ENCODE measurements at regions not wholly inside any gene's neighbourhood (a gene's known extent, or its start where the extent isn't known, plus 50 kb on each side); places are given as distances from the start of the nearest gene placed in this dataset.

DNA sequence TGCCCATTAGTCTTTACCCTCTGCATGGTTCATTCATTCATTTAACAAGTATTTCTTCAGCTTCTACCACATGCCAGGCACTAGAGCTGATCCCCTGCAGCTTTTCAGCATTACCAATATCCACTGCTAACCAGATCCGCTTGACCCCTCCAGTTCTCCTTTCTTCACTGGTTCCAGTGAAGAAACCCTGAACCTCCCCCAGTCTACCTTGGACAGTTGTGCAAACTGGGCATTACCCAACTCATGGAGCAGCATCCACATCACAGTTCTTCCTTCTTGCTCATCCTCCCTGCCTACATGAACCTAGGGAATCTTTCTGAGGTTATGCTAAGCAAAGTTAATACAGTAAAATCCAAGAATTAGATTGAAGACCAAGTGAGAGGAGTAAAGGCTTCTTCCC lies 78.7 kb upstream of the SERP2 start:
- no peak for TF ChIP-seq JUNB (IDR thresholded peaks at IDR 0.05; ENCODE audit: unreplicated experiment)
- TF ChIP-seq, protein P1, sequence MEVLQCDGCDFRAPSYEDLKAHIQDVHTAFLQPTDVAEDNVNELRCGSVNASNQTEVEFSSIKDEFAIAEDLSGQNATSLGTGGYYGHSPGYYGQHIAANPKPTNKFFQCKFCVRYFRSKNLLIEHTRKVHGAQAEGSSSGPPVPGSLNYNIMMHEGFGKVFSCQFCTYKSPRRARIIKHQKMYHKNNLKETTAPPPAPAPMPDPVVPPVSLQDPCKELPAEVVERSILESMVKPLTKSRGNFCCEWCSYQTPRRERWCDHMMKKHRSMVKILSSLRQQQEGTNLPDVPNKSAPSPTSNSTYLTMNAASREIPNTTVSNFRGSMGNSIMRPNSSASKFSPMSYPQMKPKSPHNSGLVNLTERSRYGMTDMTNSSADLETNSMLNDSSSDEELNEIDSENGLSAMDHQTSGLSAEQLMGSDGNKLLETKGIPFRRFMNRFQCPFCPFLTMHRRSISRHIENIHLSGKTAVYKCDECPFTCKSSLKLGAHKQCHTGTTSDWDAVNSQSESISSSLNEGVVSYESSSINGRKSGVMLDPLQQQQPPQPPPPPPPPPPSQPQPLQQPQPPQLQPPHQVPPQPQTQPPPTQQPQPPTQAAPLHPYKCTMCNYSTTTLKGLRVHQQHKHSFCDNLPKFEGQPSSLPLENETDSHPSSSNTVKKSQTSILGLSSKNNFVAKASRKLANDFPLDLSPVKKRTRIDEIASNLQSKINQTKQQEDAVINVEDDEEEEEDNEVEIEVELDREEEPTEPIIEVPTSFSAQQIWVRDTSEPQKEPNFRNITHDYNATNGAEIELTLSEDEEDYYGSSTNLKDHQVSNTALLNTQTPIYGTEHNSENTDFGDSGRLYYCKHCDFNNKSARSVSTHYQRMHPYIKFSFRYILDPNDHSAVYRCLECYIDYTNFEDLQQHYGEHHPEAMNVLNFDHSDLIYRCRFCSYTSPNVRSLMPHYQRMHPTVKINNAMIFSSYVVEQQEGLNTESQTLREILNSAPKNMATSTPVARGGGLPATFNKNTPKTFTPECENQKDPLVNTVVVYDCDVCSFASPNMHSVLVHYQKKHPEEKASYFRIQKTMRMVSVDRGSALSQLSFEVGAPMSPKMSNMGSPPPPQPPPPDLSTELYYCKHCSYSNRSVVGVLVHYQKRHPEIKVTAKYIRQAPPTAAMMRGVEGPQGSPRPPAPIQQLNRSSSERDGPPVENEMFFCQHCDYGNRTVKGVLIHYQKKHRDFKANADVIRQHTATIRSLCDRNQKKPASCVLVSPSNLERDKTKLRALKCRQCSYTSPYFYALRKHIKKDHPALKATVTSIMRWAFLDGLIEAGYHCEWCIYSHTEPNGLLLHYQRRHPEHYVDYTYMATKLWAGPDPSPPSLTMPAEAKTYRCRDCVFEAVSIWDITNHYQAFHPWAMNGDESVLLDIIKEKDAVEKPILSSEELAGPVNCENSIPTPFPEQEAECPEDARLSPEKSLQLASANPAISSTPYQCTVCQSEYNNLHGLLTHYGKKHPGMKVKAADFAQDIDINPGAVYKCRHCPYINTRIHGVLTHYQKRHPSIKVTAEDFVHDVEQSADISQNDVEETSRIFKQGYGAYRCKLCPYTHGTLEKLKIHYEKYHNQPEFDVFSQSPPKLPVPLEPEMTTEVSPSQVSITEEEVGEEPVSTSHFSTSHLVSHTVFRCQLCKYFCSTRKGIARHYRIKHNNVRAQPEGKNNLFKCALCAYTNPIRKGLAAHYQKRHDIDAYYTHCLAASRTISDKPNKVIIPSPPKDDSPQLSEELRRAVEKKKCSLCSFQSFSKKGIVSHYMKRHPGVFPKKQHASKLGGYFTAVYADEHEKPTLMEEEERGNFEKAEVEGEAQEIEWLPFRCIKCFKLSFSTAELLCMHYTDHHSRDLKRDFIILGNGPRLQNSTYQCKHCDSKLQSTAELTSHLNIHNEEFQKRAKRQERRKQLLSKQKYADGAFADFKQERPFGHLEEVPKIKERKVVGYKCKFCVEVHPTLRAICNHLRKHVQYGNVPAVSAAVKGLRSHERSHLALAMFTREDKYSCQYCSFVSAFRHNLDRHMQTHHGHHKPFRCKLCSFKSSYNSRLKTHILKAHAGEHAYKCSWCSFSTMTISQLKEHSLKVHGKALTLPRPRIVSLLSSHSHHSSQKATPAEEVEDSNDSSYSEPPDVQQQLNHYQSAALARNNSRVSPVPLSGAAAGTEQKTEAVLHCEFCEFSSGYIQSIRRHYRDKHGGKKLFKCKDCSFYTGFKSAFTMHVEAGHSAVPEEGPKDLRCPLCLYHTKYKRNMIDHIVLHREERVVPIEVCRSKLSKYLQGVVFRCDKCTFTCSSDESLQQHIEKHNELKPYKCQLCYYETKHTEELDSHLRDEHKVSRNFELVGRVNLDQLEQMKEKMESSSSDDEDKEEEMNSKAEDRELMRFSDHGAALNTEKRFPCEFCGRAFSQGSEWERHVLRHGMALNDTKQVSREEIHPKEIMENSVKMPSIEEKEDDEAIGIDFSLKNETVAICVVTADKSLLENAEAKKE (CRISPR knock-in tag; IDR thresholded peaks at IDR 0.05) = no peak
- no peak for TF ChIP-seq EZH2 (IDR thresholded peaks at IDR 0.05; ENCODE audit: low read depth, unreplicated experiment)
- no peak for TF ChIP-seq ZNF331 (CRISPR knock-in tag; IDR thresholded peaks at IDR 0.05; ENCODE audit: low read depth)
- TF ChIP-seq EZH2phosphoT487 (IDR thresholded peaks at IDR 0.05; ENCODE audit: unreplicated experiment) = no peak
- no peak for TF ChIP-seq NANOG (IDR thresholded peaks at IDR 0.05; ENCODE audit: borderline replicate concordance)
- no peak for TF ChIP-seq CREB1 (CRISPR knock-in tag; IDR thresholded peaks at IDR 0.05; ENCODE audit: low read depth)
- no peak for TF ChIP-seq CTCF (conservative IDR thresholded peaks at IDR 0.05; ENCODE audit: low read depth in 2 of 2)
- TF ChIP-seq, protein P2, sequence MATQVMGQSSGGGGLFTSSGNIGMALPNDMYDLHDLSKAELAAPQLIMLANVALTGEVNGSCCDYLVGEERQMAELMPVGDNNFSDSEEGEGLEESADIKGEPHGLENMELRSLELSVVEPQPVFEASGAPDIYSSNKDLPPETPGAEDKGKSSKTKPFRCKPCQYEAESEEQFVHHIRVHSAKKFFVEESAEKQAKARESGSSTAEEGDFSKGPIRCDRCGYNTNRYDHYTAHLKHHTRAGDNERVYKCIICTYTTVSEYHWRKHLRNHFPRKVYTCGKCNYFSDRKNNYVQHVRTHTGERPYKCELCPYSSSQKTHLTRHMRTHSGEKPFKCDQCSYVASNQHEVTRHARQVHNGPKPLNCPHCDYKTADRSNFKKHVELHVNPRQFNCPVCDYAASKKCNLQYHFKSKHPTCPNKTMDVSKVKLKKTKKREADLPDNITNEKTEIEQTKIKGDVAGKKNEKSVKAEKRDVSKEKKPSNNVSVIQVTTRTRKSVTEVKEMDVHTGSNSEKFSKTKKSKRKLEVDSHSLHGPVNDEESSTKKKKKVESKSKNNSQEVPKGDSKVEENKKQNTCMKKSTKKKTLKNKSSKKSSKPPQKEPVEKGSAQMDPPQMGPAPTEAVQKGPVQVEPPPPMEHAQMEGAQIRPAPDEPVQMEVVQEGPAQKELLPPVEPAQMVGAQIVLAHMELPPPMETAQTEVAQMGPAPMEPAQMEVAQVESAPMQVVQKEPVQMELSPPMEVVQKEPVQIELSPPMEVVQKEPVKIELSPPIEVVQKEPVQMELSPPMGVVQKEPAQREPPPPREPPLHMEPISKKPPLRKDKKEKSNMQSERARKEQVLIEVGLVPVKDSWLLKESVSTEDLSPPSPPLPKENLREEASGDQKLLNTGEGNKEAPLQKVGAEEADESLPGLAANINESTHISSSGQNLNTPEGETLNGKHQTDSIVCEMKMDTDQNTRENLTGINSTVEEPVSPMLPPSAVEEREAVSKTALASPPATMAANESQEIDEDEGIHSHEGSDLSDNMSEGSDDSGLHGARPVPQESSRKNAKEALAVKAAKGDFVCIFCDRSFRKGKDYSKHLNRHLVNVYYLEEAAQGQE (IDR thresholded peaks at IDR 0.05; ENCODE audit: unreplicated experiment) = no peak
- no peak for TF ChIP-seq POLR2AphosphoS5 (IDR thresholded peaks at IDR 0.05; ENCODE audit: low read depth)
- TF ChIP-seq STAT1 (IDR thresholded peaks at IDR 0.05; ENCODE audit: unreplicated experiment) = no peak
- TF ChIP-seq ZNF114 (CRISPR knock-in tag; IDR thresholded peaks at IDR 0.05) = no peak
- TF ChIP-seq ETS1 (IDR thresholded peaks at IDR 0.05) = no peak
- H3K4me2 ChIP-seq = no peak overlapping the region
- peaks cover 3% of the 10 kb centered on the region for H3K4me1 Mint-ChIP-seq

More for the DNA sequence above, 78.7 kb upstream of the SERP2 start:
- Mint-ChIP-seq H3K27me3 (ENCODE audit: insufficient read depth, low read depth, poor library complexity) (no peaks in the 10 kb centered on the region), H3K27ac (no peak overlapping the region), H3K9me3 (no peaks in the 10 kb centered on the region), H3K4me3 (no peak overlapping the region), H3K36me3 (ENCODE audit: low read depth) (no peaks in the 10 kb centered on the region)
- ATAC-seq = no peak
- Histone ChIP-seq H3K36me3 (ENCODE audit: insufficient read depth) (no peaks in the 10 kb centered on the region), H4K20me1 (replicated peaks; ENCODE audit: insufficient read depth) (no peaks in the 10 kb centered on the region), H2AFZ (no peak overlapping the region), H3F3A (replicated peaks; ENCODE audit: low read depth) (no peaks in the 10 kb centered on the region), H3K4me3 (no peak overlapping the region), H3K9me2 (ENCODE audit: insufficient read depth) (peaks cover 2% of the 10 kb centered on the region; the same call in 1 of the 2 replicates), H3K27ac (ENCODE audit: low read depth) (no peak overlapping the region), H3K27me3 (ENCODE audit: insufficient read depth) (no peaks in the 10 kb centered on the region), H3K4me1 (ENCODE audit: insufficient read depth) (no peaks in the 10 kb centered on the region; the same call in 1 of the 2 replicates), H3K79me2 (replicated peaks; ENCODE audit: insufficient read depth) (no peaks in the 10 kb centered on the region)
- DNase-seq (ENCODE audit: low spot score) = no peak
